Activated CD4-positive, CD25-positive, alpha-beta regulatory T cell treated with anti-CD3 and anti-CD28 coated beads, Interleukin-2, amount 50 U/mL, for 72 hours (primary cell): ENCODE measurements at regions not wholly inside any gene's neighbourhood (a gene's known extent, or its start where the extent isn't known, plus 50 kb on each side); places are given as distances from the start of the nearest gene placed in this dataset.
"Not testable (repeated sequence)": the region's sequence is repeated elsewhere in the genome, so short reads cannot be mapped to it uniquely, and the experiment has no call there.

Experiments used
- DNase-seq: peaks from one replicate; pipeline ENCODE4 v3.0.0; 2021

GRCh38 chr3:70471464-70472342, 159.3 kb upstream of the MDFIC2 start:
- no peak for DNase-seq

- DNase-seq, result no peak
Observed at GRCh38 chr3:70466096-70466495, 153.7 kb upstream of the MDFIC2 start.

- DNase-seq, result no peak
Observed at GRCh38 chr3:70464876-70465275, 152.4 kb upstream of the MDFIC2 start.

- DNase-seq, result no peak
Observed at GRCh38 chr3:70464465-70464864, 152.0 kb upstream of the MDFIC2 start.

- DNase-seq, result not testable (repeated sequence)
Observed at GRCh38 chr3:70450220-70450619, 137.8 kb upstream of the MDFIC2 start.

GRCh38 chr3:70435422-70435821, 123.0 kb upstream of the MDFIC2 start:
- not testable (repeated sequence) for DNase-seq

- DNase-seq, result no peak
Observed at GRCh38 chr3:70433091-70433490, 120.7 kb upstream of the MDFIC2 start.

- DNase-seq, result no peak
Observed at GRCh38 chr3:70431911-70432310, 119.5 kb upstream of the MDFIC2 start.

- no peak for DNase-seq
Observed at GRCh38 chr3:70426071-70426470, 113.6 kb upstream of the MDFIC2 start.

GRCh38 chr3:70421506-70421905, 109.1 kb upstream of the MDFIC2 start:
- no peak for DNase-seq

- DNase-seq, result no peak
Observed at GRCh38 chr3:70409018-70409417, 96.6 kb upstream of the MDFIC2 start.

- no peak for DNase-seq
Observed at GRCh38 chr3:70400194-70400593, 87.8 kb upstream of the MDFIC2 start.

- no peak for DNase-seq
Observed at GRCh38 chr3:70393881-70394612, 81.6 kb upstream of the MDFIC2 start.

- no peak for DNase-seq
Observed at GRCh38 chr3:70392227-70392626, 79.8 kb upstream of the MDFIC2 start.

- DNase-seq, result no peak
Observed at GRCh38 chr3:70387889-70388288, 75.5 kb upstream of the MDFIC2 start.

- DNase-seq, result no peak
Observed at GRCh38 chr3:70386846-70387245, 74.4 kb upstream of the MDFIC2 start.

GRCh38 chr3:70386043-70386442, 73.6 kb upstream of the MDFIC2 start:
- DNase-seq, result no peak

GRCh38 chr3:70383360-70383831, 71.0 kb upstream of the MDFIC2 start:
- no peak for DNase-seq

GRCh38 chr3:70374179-70374578, 61.7 kb upstream of the MDFIC2 start:
- DNase-seq, result no peak
